H54 (cell line): ENCODE measurements at regions not wholly inside any gene's neighbourhood (a gene's known extent, or its start where the extent isn't known, plus 50 kb on each side); places are given as distances from the start of the nearest gene placed in this dataset.

Experiments used
- DNase-seq: peaks from one replicate; pipeline ENCODE4 v3.0.0; 2011; ENCODE audit warnings: low spot score, mixed read lengths; ENCODE audit not compliant: insufficient read length
- FAIRE-seq: peaks from 3 replicates; lab custom pipeline; 2011; peaks lifted over from hg19 to GRCh38; lab: Jason Lieb, UNC
- POLR2A ChIP-seq: IDR thresholded peaks from 2 replicates; pipeline ENCODE4 v1.6.1; 2011; ENCODE audit warnings: low read depth, mild to moderate bottlenecking, low read length

- DNase-seq (no peak), FAIRE-seq (no peak)
- TF ChIP-seq POLR2A = no peak
These were observed 493.3 kb upstream of the SORCS1 start for GRCh38 chr10:107657851-107658250.

GRCh38 chr10:107656932-107657331 lies 492.4 kb upstream of the SORCS1 start:
- DNase-seq = no peak
- no peak for FAIRE-seq
- TF ChIP-seq POLR2A = no peak

DNA sequence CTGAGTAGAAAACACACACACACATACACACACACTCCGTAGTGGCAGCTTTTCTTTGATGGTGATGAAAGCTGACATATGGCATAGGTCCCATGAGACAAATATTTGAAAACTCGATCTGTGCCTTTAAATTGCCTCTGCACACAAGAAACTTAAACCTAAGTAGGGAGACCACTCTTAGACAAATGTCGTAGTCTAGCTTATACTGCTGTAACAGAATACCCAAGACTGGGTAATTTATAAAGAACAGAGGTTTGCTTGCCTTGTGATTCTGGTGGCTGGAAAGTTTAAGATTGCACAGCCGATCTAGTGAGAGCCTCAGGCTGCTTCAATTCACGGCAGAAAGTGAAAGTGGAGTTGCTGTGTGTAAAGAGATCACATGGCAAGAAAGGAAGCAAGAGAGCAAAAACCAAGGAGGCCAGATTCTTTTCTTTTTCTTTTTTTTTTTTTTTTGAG lies 489.4 kb upstream of the SORCS1 start:
- no peak for TF ChIP-seq POLR2A
- FAIRE-seq (no peak), DNase-seq (no peak)

GRCh38 chr10:107650939-107651338 lies 486.4 kb upstream of the SORCS1 start:
- TF ChIP-seq POLR2A = no peak
- DNase-seq = no peak
- no peak for FAIRE-seq

GRCh38 chr10:107649249-107649648 lies 484.7 kb upstream of the SORCS1 start:
- TF ChIP-seq POLR2A = no peak

DNA sequence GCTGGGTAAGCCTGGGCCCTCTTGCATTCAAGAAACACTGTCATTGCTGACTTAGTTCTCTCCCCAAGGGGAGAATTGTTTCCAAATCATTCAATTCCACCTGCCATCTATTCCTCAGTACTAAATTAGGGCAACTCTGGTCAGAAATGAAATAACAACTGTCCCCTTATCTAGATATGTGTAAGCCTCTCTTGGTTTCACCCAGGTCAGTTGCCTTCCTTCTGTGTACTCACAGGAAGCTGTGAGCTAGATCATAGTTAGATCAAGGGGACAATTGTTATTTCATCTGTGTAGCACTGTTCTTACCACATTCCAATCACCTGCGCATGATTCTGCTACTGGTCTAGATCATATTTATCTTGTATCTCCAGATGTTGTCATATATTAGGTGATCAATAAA lies 483.0 kb upstream of the SORCS1 start:
- no peak for TF ChIP-seq POLR2A
- FAIRE-seq (no peak), DNase-seq (no peak)

More at GRCh38 chr10:107649249-107649648, 484.7 kb upstream of the SORCS1 start:
- DNase-seq (no peak), FAIRE-seq (no peak)

DNA sequence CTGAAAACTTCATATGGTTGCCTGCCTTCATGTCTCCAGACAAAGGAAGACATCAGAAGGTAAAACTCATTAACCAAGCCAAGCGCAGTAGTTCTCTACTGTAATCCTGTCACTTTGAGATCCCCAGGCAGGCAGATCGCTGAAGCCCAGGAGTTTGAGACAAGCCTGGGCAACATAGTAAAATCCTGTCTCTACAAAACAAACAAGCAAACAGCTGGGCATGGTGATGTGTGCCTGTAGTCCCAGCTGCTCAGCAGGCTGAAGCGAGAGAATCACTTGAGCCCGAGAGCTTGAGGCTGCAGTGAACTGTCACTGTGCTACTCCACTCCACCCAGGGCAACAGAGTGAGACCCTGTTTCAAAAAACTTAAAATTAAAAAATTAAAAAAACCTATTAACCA lies 467.4 kb upstream of the SORCS1 start:
- DNase-seq = no peak
- no peak for FAIRE-seq
- TF ChIP-seq POLR2A = no peak

DNA sequence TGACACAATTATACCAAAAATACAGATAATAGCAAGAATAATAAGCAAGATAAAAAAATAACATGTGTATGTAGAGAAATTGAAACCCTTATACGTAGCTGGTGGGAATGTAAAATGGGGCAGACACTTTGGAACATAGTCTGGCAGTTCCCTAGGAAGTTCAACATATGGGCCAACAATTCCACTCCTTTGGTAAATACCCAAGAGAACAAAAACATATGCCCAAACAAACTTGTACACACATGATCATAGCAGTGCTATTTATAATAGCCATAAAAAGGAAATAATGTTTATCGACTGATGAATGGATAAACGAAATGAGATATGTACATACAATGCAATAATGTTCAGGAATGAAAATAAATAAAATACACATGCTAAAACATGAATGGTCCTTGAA lies 462.4 kb upstream of the SORCS1 start:
- no peak for FAIRE-seq
- no peak for TF ChIP-seq POLR2A
- no peak for DNase-seq

GRCh38 chr10:107623292-107623691 lies 458.8 kb upstream of the SORCS1 start:
- FAIRE-seq (no peak), DNase-seq (no peak)
- TF ChIP-seq POLR2A = no peak

DNA sequence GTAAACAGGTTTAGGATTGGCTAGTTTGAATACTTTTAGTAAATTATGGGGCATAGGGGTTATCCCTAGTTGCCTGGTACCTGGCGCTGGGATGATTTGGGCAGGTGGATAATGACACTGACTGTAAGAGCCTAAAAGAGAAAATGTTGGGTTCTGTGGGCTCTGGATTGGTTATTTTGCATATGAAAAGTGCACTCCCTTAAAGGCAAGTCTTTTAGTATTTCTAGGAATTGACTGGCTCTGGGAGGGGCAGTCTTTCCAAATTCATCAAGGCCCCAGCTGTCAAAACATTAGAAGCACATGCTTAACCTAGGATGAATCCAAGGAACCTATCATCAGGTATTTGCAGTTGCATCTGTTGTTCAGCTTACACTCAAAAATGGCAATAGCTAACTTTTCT lies 454.6 kb upstream of the SORCS1 start:
- DNase-seq = no peak
- FAIRE-seq = no peak
- TF ChIP-seq POLR2A = no peak

- TF ChIP-seq POLR2A = no peak
- no peak for DNase-seq
- FAIRE-seq = no peak
These were observed 454.0 kb upstream of the SORCS1 start for GRCh38 chr10:107618504-107618994.

- DNase-seq = no peak
- TF ChIP-seq POLR2A = no peak
- FAIRE-seq = no peak
These were observed 452.2 kb upstream of the SORCS1 start for GRCh38 chr10:107616463-107617410.

GRCh38 chr10:107616031-107616430 lies 451.5 kb upstream of the SORCS1 start:
- no peak for DNase-seq
- no peak for TF ChIP-seq POLR2A
- no peak for FAIRE-seq

DNA sequence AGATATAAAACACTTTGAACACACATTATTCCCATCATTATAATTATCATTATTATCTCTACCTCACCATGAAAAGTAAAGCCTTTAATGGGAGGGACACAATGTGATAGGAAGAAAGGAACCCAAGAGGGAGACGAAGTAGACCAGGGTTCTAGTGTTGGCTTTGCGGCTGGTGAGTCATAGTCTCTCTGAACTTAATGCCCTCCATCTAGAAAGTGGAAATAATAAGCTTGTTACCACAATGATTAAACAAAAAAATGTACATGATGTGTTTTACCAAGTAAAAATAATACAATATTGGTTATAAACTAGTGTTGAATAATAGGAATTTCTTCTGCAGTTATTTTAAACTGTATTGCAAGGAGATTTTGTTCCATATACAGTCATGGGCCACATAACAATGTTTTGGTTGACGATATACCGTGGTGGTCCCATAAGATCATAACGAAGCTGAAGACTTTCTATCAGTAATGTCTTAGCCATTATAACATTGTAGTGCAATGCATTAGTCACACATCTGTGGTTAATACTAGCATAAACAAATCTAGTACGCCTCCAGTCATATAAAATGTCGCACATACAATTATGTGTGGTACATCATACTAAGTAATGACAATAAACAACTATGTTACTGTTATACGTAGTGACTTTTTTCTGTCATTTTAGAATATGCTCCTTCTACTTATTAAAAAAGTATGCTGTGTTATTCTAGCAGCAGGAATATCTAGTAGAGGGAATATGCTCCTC lies 450.6 kb upstream of the SORCS1 start:
- TF ChIP-seq POLR2A = no peak
- DNase-seq (no peak), FAIRE-seq (no peak)

GRCh38 chr10:107611115-107611514 lies 446.6 kb upstream of the SORCS1 start:
- DNase-seq = no peak
- FAIRE-seq = no peak
- TF ChIP-seq POLR2A = no peak
